ENCODE measurements at regions not wholly inside any gene's neighbourhood (a gene's known extent, or its start where the extent isn't known, plus 50 kb on each side); places are given as distances from the start of the nearest gene placed in this dataset.

- TF ChIP-seq CTCF (IDR thresholded peaks at IDR 0.05 in 4 of 5, conservative IDR thresholded peaks at IDR 0.05 in 1 of 5) (no peak), POLR2A (IDR thresholded peaks at IDR 0.05) (no peak)
Observed at GRCh38 chr14:76696361-76696760, 64.9 kb upstream of the VASH1 start.
